Fibroblast of upper back skin (primary cell): ENCODE measurements at regions not wholly inside any gene's neighbourhood (a gene's known extent, or its start where the extent isn't known, plus 50 kb on each side); places are given as distances from the start of the nearest gene placed in this dataset.
A peak's percentile ranks its signal among the peaks of the same experiment; 100 is the strongest.
"Not testable (repeated sequence)": the region's sequence is repeated elsewhere in the genome, so short reads cannot be mapped to it uniquely, and the experiment has no call there.

Experiments
- DNase-seq: peaks from one replicate; pipeline ENCODE4 v3.0.0-alpha.2; 2013

GRCh38 chr2:220748875-220749479 lies 823.1 kb downstream of the EPHA4 start:
- DNase-seq, result no peak

GRCh38 chr2:220753486-220753885 lies 818.6 kb downstream of the EPHA4 start:
- DNase-seq, result no peak

- no peak for DNase-seq
These were observed 815.5 kb downstream of the EPHA4 start for GRCh38 chr2:220756653-220757052.

GRCh38 chr2:220758376-220758775 lies 813.7 kb downstream of the EPHA4 start:
- DNase-seq, result not testable (repeated sequence)

- DNase-seq, result no peak
These were observed 807.9 kb downstream of the EPHA4 start for GRCh38 chr2:220764171-220764570.

GRCh38 chr2:220767591-220768255 lies 804.4 kb downstream of the EPHA4 start:
- DNase-seq, result no peak

- DNase-seq, result peak; percentile 35
These were observed 796.1 kb downstream of the EPHA4 start for GRCh38 chr2:220775856-220776488.

- not testable (repeated sequence) for DNase-seq
These were observed 793.0 kb downstream of the EPHA4 start for GRCh38 chr2:220779076-220779475.

GRCh38 chr2:220779511-220779910 lies 792.6 kb downstream of the EPHA4 start:
- DNase-seq, result no peak

- peak; percentile 85 for DNase-seq
These were observed 792.2 kb downstream of the EPHA4 start for GRCh38 chr2:220779931-220780330.

GRCh38 chr2:220781622-220782241 lies 790.4 kb downstream of the EPHA4 start:
- no peak for DNase-seq

- DNase-seq, result no peak
These were observed 789.4 kb downstream of the EPHA4 start for GRCh38 chr2:220782609-220783113.

- DNase-seq, result no peak
These were observed 788.4 kb downstream of the EPHA4 start for GRCh38 chr2:220783671-220784070.

- DNase-seq, result no peak
These were observed 786.9 kb downstream of the EPHA4 start for GRCh38 chr2:220785178-220785577.

GRCh38 chr2:220786216-220786615 lies 785.9 kb downstream of the EPHA4 start:
- no peak for DNase-seq

- DNase-seq, result peak; percentile 10
These were observed 784.9 kb downstream of the EPHA4 start for GRCh38 chr2:220787251-220787650.

GRCh38 chr2:220789961-220790360 lies 782.1 kb downstream of the EPHA4 start:
- DNase-seq, result peak; percentile 30

- DNase-seq, result no peak
These were observed 776.4 kb downstream of the EPHA4 start for GRCh38 chr2:220795705-220796104.

GRCh38 chr2:220811115-220811514 lies 761.0 kb downstream of the EPHA4 start:
- peak; percentile 3 for DNase-seq

GRCh38 chr2:220811952-220812570 lies 760.0 kb downstream of the EPHA4 start:
- peak; percentile 72 for DNase-seq

- DNase-seq, result no peak
These were observed 757.7 kb downstream of the EPHA4 start for GRCh38 chr2:220814441-220814840.

- no peak for DNase-seq
These were observed 756.4 kb downstream of the EPHA4 start for GRCh38 chr2:220815698-220816097.

- DNase-seq, result no peak
These were observed 750.4 kb downstream of the EPHA4 start for GRCh38 chr2:220821683-220822082.
